ENCODE measurements at regions not wholly inside any gene's neighbourhood (a gene's known extent, or its start where the extent isn't known, plus 50 kb on each side); places are given as distances from the start of the nearest gene placed in this dataset.

DNA sequence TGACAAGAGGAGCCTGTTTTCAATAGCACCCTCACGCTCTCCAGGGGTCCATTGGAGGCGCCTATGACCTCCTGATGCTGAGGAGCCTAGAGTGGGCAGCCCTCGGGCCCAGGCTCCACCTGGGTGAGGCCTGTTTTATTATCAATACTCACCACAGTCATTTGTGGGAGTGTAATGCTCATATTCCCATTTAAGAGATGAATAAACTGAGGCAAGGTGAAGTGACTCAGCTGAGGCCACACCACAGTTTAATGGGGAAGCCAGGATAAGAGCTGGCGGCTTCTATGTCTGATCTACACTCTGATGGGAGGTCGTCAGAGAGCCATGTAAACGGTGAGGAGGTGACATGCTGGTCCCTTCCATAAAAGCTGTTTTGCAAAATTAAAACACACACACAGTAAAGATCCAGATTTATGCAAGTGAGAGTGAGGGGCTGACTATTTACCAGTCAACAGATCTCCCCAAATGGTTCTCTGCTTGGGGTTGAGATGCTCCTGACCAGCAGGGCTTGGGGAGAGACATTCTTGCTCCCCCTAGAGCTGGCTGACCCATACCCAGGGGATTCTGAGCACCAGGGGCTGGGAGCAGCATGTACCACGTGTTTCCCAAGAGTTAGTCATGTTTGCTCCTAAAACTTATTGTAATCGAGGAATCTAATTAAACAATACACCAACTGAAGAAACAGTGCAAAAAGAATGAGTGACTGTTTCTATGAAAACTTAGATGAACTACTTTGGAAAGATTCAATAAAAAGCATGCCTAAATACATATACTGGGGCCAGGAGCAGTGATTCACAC is 81.0 kb upstream of the INSIG1 start:
- DNase-seq (ENCODE audit: low spot score) = no peak

DNA sequence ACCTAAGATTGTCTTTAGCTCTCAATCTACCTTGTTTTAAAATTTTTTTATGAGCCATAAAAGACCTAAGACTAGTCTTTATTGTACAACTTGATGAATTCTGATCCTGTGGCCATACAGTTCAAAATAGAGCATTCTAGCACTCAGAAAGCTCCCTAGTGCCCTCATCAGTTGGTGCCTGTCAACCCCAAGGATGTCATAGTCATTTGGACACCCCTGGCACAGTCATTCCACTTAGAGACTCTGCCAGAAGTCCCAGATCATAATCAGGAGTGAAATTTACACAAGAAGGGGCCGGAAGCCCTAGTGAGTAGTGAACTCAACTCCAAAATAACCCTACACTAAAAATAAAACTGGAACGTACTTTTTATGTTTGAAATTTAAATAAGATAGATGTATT is 80.0 kb upstream of the INSIG1 start:
- no peak for DNase-seq (ENCODE audit: low spot score)

DNA sequence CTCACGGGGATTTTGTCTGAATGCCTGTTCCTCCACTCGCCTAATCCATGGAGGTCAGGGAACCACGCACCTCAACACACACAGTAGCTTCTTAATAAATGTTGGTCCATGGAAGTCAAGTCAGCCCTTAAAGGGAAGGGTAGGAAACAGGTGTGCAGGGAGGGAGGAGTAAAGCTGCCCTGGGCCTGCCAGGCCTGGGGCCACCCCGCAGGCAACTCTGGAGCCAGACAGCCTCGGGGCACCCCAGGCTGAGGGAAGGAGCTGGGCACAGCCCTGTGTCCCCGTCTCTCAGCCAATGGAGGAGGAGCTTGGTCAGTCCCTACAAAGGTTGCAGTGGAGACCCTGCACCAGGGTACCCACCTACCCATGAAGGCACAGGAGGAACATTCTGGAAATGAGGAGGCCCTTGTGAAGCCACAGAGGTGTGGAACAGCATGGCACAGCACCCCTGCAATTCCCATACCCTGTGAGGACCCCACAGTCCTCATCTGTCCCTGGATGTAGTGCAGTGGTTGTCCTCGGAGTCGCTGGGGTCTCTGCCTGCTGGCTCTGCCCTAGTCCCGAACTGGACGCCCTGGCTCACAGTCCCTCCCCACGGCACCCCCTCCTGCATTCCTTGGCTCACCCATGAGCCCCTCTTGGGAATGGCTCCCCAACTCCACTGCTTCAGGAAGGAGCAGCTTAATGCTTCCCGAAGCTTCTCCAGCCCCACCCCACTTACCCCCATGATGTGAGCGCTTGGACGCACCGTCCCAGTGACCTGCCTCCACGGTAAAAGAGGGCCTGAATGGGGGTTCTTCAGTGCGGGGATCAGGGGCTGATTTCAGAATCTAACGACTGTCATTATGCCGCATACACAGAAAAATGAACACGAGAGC is 79.2 kb upstream of the INSIG1 start:
- DNase-seq (ENCODE audit: low spot score) = no peak

DNA sequence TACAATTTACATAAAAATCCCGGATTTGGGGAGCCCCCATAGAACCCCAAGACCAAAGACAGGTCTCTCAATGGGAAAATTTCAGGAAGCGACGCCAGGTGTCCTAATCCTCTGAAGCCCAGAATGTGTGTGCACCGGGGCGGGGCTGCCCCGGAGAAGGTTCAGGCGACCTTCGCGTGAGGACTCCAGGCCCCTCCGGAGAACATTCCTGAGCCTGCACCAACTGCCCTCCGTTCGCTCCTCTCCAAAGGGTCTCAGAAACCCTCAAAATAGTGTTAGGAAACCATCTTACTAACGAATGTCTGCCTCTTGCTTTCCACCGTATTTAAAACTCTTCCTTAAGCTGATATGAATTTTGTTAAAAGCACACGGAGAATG is 78.5 kb upstream of the INSIG1 start:
- DNase-seq (ENCODE audit: low spot score) = no peak

DNA sequence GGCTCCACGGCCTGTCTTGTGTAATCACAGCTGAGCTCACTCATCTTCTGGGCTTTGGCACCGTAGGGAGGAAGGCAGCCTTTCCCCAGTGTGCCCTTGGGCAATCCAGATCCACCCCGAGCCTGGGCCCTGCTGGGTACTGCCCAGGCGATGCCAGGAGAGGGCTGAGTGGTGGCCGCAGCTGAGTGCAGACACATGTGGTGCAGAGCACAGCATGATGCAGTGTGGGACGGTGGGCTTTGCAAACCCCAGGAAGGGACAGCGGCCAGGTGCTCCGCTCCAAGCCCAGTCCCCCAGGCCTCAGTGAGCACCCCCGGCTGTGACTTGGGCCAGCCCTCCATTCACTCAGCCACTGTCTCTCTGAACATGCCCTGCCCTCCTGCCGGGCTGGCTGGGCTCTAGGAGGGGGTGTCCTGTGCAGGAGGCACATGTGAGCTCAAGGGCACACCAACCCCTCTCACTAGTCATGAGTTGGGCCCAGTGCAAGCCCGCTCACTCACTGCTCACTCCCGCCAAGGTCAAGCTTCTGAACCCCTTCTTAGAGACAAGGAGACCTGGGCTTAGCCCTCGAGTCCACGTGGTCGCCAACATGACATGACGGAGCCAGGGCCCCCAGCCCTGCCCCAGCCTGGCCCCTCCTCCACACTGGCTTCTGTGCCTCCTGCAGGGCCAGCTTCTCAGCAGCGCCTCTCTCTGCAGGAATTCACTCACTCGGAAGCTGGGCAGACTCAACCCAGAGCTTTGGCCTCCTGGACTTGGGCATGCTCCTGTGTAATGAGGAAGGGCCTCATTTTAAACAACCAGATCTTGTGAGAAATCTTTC is 77.5 kb upstream of the INSIG1 start:
- no peak for DNase-seq (ENCODE audit: low spot score)

DNA sequence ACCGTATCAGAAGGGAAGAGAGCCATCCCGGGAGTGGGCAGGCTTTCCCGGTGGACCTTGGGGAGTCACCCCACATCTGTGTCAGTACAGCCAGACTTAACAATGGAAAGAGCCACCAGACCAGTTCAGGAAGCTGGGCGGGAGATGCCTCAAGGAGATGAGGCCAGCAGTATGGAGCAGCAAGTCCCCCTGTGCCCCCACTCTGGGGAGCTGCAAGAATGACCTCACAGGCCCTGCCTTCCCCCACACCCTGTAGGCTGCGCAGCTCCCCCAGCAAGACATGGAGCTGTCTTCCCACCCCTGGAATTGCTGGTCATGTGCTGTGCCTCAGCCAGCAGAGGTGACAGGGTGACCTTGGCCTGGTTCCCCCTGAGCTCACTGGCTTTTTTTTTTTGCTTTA is 76.8 kb upstream of the INSIG1 start:
- DNase-seq (ENCODE audit: low spot score) = no peak

DNA sequence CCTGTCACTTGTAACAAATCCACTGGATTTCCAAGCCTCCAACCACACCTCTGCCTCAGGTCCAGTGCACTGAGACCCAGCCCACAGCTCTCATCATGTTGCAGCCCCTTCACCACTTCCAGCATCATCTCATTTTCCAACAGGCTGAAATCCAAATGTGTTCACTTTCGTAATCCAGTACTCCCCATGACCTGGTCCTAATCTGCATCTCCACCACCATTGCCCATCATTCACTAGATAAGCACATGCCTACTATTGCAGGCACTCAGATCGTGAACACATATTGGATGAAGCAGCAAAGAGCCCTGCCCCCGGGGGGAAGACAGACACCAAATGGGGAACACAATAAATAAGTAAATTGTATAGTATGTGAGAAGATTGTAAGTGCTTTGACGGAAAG is 76.1 kb upstream of the INSIG1 start:
- DNase-seq (ENCODE audit: low spot score) = no peak

DNA sequence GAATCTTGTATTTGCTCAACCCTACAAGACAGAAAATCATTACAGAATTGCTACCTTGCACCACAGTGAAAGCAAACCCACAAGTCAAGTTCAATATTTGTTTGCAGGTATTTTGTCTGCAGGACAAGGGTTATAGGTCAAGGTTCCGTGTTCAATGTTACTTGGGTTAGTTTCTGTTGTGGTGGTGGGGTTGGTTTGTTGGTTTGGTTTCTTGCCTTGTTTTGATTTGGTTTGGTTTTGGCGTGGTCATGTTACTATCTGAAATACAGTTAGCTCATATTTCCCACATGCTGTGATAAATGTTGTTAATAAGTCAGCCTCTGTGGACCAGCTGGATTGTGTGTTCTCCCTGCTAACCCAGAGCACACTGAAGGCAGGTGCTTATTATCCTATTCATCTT is 75.6 kb upstream of the INSIG1 start:
- DNase-seq (ENCODE audit: low spot score) = no peak

DNA sequence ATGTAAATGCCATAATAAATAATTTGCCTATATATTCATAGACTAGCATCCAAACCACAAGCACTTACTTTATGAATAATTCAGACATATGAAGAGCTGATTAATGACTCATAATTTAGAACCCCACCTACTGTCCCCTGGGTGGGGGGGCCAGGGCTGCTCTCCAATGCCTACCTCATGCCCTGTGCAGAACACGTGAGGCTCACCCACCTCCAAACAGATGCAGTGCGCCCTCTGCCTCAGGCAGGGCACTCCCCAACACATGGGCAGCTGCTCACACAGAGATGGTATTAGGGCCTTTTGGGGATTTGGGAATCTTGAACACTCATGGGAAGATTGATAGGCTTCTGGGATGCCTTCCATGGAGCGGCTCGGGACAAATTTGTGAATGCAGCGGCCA is 75.1 kb upstream of the INSIG1 start:
- no peak for DNase-seq (ENCODE audit: low spot score)

DNA sequence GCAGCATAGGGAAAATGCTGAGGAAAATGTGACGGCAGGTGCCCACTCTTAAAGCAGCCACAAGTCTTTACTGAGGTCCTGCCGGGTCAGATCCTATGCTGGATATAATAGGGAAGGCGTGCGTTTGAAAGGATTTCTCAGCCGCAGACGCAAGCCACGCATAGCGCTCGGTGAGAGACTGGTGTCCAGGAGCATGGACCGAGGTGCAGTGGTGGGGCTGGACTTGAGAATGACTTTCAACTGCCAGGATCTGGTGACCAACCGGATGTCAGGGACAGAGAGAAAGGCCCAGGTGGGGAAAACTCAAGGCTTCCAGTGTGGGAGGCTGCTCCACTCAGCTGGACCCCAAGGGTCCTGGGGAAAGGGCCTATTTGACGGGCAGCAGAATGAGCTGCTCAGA is 74.7 kb upstream of the INSIG1 start:
- no peak for DNase-seq (ENCODE audit: low spot score)

DNA sequence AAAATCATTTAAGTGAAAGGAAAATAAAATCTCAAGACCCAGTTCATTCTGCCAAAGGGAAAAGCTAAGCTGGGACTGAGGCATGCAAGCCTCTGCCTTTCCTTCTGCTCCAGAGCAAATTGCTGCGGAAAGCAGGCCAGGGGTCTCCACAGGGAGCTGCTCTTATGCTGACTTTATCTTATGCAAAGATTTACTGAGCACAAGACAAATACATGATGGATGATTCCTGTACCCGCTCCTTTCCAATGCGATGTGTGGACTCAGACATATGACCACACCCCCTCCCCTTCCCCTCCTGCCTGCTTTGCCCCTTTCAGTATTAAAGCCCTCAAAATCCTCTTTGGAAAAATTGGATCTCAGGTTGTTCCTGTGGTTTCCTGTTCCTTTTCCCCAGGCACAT is 74.2 kb upstream of the INSIG1 start:
- DNase-seq (ENCODE audit: low spot score) = no peak

DNA sequence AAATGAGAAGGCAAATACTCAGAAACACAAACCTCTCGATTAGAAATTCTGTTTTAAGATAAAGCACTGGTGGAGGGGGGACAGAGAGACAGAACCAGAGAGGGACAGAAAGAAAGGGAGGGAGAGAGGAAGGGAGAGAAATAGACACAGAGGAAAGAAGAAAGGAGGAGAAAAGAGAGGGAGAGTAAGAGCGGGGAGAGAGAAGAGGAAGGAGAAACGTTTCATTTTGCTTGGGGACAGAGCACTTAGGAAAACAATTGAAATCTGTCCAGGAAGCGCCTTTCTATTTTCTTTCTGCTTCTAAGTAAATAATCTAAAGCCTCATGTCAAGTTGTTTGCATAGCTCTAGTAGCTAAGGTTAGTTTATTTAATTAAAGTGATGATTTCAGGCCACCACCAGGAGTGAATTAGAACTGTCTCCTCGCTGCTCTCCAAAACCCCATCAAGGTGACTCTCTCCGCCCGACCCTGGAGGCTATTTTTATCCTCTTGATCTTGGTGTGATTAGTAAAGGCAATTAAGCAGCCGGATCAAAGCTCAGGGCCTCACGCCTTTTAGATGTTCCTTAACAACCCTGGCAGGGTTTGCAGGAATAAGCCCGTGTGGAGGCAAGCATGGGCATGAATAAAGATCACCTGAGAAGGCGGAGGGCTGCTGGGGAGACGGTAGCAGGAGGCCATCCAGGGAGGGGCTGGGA is 73.4 kb upstream of the INSIG1 start:
- peak; percentile 36 for DNase-seq (ENCODE audit: low spot score)

DNA sequence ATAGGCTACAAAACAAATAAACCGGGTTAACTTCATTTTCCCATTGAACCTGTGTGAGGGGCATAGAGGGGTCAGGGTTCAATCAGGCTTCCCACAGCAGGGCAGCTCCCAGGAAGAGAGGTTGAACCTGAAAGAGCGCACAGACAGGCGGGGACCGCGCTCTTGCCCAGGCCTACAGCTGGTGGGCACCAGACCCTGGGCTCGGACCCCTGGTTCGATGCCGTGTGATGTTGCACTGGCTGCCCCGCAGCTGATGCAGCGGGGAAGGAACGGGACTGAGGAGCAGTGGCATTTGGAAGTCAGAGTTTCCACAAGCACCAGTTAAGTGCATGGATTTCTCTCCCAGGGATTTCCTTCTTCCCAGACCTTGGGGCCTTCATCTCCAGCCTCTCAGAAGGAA is 72.6 kb upstream of the INSIG1 start:
- DNase-seq (ENCODE audit: low spot score) = no peak

DNA sequence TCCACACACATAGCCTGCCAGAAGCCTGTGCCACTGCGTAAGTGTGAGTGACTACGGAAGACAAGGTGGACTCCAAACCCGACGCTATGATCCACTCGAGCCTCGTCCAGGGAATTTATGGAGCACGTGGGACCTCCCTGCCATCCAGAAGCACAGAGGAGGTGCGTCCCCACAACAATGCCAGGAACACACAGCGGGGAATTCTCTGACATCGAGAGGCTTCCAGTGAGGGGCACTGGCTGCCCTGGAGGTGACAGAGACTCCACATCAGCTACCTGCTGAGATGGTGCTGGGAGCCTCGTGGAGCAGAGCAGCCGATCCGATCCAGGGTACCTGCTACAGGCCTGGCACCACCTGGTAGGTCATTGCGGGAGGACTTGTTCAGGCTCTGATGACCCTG is 72.2 kb upstream of the INSIG1 start:
- DNase-seq (ENCODE audit: low spot score) = no peak

DNA sequence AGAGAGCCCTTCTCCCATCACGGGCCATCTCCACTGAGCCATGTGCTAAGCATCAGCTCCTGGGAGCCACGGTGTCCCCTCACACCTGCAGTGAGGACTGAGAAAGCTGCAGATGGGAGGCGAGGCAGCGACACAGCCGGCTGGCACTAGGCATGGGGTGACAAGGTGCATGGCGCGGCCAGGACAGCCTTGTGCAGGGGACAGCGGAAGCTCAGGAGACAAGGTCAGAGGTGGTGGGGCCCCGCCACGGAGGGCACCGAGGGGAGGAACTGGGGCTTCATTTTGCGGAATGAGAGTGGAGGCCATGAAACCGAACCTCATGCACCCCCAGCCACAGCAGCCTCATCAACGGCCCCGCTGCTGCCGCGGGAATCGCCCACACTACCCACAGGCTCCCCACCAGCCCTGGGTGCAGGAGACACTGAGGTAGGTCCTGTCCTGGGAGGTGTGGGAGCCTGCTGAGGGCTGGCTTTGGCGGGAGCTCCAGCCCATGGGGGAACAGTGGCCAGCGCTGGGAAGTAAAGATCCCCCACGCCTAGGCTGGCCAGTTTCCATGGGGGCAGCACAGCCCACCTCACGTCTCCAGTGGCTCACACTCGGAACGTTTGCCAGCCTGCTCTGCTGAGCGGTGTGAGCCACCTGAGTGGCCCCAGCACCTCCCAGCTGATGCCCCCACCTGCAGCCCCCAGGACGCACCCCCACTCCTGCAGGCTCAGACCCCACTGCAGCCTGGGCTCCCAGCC is 71.2 kb upstream of the INSIG1 start:
- no peak for DNase-seq (ENCODE audit: low spot score)

DNA sequence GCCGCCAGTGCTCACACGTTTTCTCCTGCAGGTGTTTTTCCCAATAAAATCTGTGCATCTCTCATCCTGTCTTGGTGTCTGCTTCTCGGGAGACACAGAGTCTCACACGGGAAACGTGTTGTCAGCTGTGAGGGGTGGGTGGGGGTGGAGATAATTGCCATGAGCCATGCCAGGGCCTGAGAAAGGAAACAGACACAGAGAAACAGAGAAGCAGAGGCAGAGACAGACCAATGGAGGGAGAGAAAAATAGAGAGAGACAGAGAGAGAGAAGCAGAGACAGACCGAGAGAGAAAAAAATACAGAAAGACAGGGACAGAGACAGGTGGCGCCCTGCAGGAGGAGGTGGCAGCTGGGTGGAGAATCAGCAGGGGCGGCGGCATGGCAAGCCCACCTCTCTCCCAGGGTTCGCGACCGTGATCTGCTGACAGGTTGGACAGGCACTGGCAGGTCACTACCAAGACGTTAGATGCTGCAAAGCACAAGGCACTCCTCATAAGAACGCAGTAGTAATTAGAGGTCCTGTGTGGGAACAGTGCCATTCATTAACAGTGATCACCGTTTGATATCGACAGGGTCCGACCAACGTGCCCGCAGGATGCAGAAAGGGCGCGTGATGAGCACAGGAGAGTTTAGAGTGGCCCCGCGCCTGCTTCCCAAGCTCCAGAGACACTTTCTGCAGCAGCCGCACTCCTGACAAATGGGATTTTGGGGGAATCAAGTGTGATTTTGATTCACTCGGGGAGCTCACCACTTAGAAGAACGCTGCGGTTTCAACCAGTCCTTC is 70.5 kb upstream of the INSIG1 start:
- DNase-seq (ENCODE audit: low spot score) = no peak

DNA sequence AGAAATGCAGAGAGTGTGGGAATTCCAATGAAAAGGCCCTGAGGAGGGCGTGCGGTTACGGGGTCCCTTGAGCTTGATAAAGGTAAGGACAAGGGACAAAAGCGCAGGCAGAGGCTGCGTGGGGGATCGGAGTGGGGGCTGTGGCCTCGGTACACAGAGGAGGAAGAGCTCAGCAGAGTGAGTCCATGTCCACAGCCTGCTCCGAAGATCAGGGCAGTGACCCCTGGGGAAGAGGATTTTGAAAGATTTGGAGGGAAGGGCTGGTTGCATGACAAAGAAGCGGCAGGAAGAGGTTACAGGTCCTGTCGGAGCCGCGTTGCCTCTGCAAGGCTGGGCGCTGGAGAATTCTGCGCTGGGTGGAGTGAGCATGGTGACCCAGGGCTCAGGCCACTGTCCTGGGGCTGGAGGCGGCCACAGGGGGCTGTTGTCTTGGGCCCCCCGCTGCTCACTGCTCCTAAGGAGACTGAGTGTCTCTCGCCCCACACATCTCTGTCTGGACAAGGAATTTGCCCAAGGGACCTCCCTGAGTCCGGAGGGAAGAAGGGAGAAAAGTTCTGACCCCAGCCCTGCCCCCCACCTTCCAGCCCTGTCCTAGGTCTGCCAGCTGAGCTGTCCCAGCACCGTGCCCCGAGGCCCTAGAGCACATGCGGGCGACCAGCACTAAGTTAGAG is 69.8 kb upstream of the INSIG1 start:
- no peak for DNase-seq (ENCODE audit: low spot score)

DNA sequence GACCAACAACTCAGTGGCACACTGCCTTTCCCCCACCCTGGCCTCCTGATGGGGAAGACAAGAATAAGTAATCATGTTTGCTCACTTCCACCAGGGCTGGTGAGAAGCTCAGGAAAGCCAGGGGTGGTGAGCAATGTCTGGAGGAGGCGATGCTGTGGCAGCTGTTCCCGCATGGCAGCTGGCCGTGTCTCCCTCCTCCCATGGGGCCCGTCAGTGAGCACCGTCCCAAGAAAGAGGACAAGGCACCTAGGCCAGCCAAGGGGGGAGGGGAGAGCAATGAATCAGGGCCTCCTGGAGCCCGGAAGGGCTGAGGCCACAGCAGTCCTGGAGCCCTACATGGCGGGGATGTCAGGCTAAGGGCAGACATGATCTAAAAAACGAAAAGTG is 69.2 kb upstream of the INSIG1 start:
- no peak for DNase-seq (ENCODE audit: low spot score)

DNA sequence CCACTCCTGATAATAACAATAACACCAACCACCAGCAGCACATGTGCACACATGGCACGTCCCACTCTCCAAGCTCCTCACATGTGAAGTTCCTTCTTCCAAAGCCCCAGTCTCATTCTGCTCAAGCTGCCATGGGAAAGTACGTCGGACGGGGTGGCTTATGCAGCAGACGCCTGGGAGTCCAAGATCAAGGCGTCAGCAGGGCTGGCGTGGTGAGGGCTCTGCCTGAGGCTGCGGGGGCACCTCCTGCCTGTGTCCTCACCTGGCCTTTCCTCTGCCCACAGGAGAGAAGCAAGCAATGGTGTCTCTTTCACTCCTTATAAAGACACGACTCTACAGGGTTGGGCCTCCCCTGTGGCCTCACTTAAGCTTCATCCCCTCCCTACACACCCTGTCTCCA is 68.8 kb upstream of the INSIG1 start:
- no peak for DNase-seq (ENCODE audit: low spot score)

Data from LoVo (cell line).